ENCODE measurements at regions not wholly inside any gene's neighbourhood (a gene's known extent, or its start where the extent isn't known, plus 50 kb on each side); places are given as distances from the start of the nearest gene placed in this dataset.

DNA sequence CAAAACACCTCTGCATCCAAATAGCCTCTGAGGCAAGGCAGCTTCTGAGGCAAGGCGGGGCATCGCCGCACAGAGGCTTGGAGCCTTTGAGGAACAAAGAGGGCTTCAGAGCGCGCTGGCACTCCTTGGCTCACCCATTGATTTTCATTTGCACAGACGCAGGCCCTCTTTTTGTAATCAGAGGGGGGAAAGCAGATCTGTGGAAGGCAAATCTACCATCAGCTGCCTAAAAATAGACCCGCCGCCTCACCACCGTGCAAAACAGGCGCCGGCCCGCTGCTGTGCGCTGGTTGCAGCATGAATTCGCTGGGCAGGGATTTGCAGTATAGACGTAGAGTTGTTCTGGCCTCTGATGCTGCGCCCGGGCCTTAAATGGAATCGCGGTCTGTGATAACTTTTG lies 69.9 kb upstream of the STMND1 start:
- TF ChIP-seq, protein P1, sequence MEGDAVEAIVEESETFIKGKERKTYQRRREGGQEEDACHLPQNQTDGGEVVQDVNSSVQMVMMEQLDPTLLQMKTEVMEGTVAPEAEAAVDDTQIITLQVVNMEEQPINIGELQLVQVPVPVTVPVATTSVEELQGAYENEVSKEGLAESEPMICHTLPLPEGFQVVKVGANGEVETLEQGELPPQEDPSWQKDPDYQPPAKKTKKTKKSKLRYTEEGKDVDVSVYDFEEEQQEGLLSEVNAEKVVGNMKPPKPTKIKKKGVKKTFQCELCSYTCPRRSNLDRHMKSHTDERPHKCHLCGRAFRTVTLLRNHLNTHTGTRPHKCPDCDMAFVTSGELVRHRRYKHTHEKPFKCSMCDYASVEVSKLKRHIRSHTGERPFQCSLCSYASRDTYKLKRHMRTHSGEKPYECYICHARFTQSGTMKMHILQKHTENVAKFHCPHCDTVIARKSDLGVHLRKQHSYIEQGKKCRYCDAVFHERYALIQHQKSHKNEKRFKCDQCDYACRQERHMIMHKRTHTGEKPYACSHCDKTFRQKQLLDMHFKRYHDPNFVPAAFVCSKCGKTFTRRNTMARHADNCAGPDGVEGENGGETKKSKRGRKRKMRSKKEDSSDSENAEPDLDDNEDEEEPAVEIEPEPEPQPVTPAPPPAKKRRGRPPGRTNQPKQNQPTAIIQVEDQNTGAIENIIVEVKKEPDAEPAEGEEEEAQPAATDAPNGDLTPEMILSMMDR (IDR thresholded peaks at IDR 0.05), result no peak
- TF ChIP-seq POLR2A (IDR thresholded peaks at IDR 0.05) (no peak), POLR2AphosphoS5 (IDR thresholded peaks at IDR 0.05) (no peak)

Data from suprapubic skin (tissue), 4 donors.